HK-2 (cell line): ENCODE measurements at regions not wholly inside any gene's neighbourhood (a gene's known extent, or its start where the extent isn't known, plus 50 kb on each side); places are given as distances from the start of the nearest gene placed in this dataset.
"Not testable (repeated sequence)": the region's sequence is repeated elsewhere in the genome, so short reads cannot be mapped to it uniquely, and the experiment has no call there.

ENCODE experiments used
- DNase-seq: peaks from one replicate; pipeline ENCODE4 v3.0.0-alpha.2; 2018; ENCODE audit not compliant: unreplicated experiment

- DNase-seq = no peak
Observed at GRCh38 chr19:28324275-28325060, 888.5 kb downstream of the UQCRFS1 start.

GRCh38 chr19:28322945-28323344 lies 890.0 kb downstream of the UQCRFS1 start:
- no peak for DNase-seq

- DNase-seq = no peak
Observed at GRCh38 chr19:28322491-28322890, 890.5 kb downstream of the UQCRFS1 start.

- DNase-seq = no peak
Observed at GRCh38 chr19:28319918-28320317, 893.0 kb downstream of the UQCRFS1 start.

- no peak for DNase-seq
Observed at GRCh38 chr19:28319227-28319626, 893.7 kb downstream of the UQCRFS1 start.

GRCh38 chr19:28318469-28319179 lies 894.3 kb downstream of the UQCRFS1 start:
- DNase-seq = no peak

GRCh38 chr19:28316464-28316863 lies 896.5 kb downstream of the UQCRFS1 start:
- DNase-seq = no peak

GRCh38 chr19:28314756-28315155 lies 898.2 kb downstream of the UQCRFS1 start:
- no peak for DNase-seq

- no peak for DNase-seq
Observed at GRCh38 chr19:28314287-28314686, 898.7 kb downstream of the UQCRFS1 start.

- DNase-seq = no peak
Observed at GRCh38 chr19:28313633-28314032, 899.3 kb downstream of the UQCRFS1 start.

- DNase-seq = no peak
Observed at GRCh38 chr19:28312269-28312668, 900.7 kb downstream of the UQCRFS1 start.

- DNase-seq = not testable (repeated sequence)
Observed at GRCh38 chr19:28310829-28311228, 902.1 kb downstream of the UQCRFS1 start.

GRCh38 chr19:28309070-28309469 lies 903.9 kb downstream of the UQCRFS1 start:
- no peak for DNase-seq

- DNase-seq = no peak
Observed at GRCh38 chr19:28307963-28308362, 905.0 kb downstream of the UQCRFS1 start.

- DNase-seq = no peak
Observed at GRCh38 chr19:28307487-28307886, 905.5 kb downstream of the UQCRFS1 start.

- DNase-seq = no peak
Observed at GRCh38 chr19:28305513-28305912, 907.4 kb downstream of the UQCRFS1 start.

GRCh38 chr19:28303502-28303901 lies 909.4 kb downstream of the UQCRFS1 start:
- DNase-seq = no peak

GRCh38 chr19:28301961-28302360 lies 911.0 kb downstream of the UQCRFS1 start:
- no peak for DNase-seq

- DNase-seq = no peak
Observed at GRCh38 chr19:28301463-28301862, 911.5 kb downstream of the UQCRFS1 start.

- DNase-seq = no peak
Observed at GRCh38 chr19:28299649-28300048, 913.3 kb downstream of the UQCRFS1 start.

GRCh38 chr19:28297586-28298157 lies 915.3 kb downstream of the UQCRFS1 start:
- DNase-seq = no peak

- no peak for DNase-seq
Observed at GRCh38 chr19:28297036-28297435, 915.9 kb downstream of the UQCRFS1 start.

- DNase-seq = no peak
Observed at GRCh38 chr19:28296506-28296905, 916.4 kb downstream of the UQCRFS1 start.
